Lung (tissue), 11 donors: ENCODE measurements at regions not wholly inside any gene's neighbourhood (a gene's known extent, or its start where the extent isn't known, plus 50 kb on each side); places are given as distances from the start of the nearest gene placed in this dataset.

Experiments
- ATAC-seq: fragments of 200-7000 bp; cut with Tn5 transposase; one replicate; pipeline ENCODE4 v1.9.1; 2020; ENCODE audit warnings: moderate number of reproducible peaks; ENCODE audit not compliant: insufficient read depth, low FRiP score
- DNase-seq, 3 donors: peaks; one replicate each; pipeline ENCODE4 v3.0.0-alpha.2; 2013 to 2017
- H3K27ac ChIP-seq, 2 donors: one replicate each; pipeline ENCODE4 v1.5.1; 2013; ENCODE audit warnings: mild to moderate bottlenecking in 2 of 2, moderate library complexity in 2 of 2, control low read depth in 1 of 2, inconsistent platforms in 1 of 2, low read depth in 1 of 2, low read length in 1 of 2
- H3K27me3 ChIP-seq, 3 donors: one replicate each; pipeline ENCODE4 v1.5.1; 2013; ENCODE audit warnings: low read length in 2 of 3; ENCODE audit not compliant: control insufficient read depth in 3 of 3, insufficient read depth in 3 of 3
- H3K36me3 ChIP-seq, 4 donors: one replicate each; pipeline ENCODE4 v1.5.1; 2013; ENCODE audit warnings: low read length in 4 of 4, mild to moderate bottlenecking in 1 of 4, moderate library complexity in 1 of 4; ENCODE audit not compliant: control insufficient read depth in 4 of 4, insufficient read depth in 4 of 4
- H3K4me1 ChIP-seq, 5 donors: one replicate each; pipeline ENCODE4 v1.5.1; 2013; ENCODE audit warnings: low read length in 5 of 5, mild to moderate bottlenecking in 2 of 5, moderate library complexity in 1 of 5; ENCODE audit not compliant: control insufficient read depth in 5 of 5, insufficient read depth in 5 of 5
- H3K4me3 ChIP-seq: one replicate; pipeline ENCODE4 v1.5.1; 2013; ENCODE audit warnings: mild to moderate bottlenecking, control low read depth, moderate library complexity
- H3K9ac ChIP-seq, 2 donors: one replicate each; pipeline ENCODE4 v1.5.1; 2013; ENCODE audit warnings: low read length in 2 of 2, control low read depth in 1 of 2; ENCODE audit not compliant: insufficient read depth in 1 of 2
- H3K9me3 ChIP-seq, 4 donors: one replicate each; pipeline ENCODE4 v1.5.1; 2013; ENCODE audit warnings: low read length in 3 of 4, mild to moderate bottlenecking in 1 of 4, moderate library complexity in 1 of 4; ENCODE audit not compliant: control insufficient read depth in 4 of 4, insufficient read depth in 3 of 4
- CTCF ChIP-seq: IDR thresholded peaks from 2 replicates; pipeline ENCODE4 v1.5.1; 2012; ENCODE audit warnings: mild to moderate bottlenecking; ENCODE audit errors: control extremely low read depth, extremely low read depth
- WGBS, 2 donors: extraction: QIAGEN DNeasy Blood & Tissue Kit; methylation state at CpG; one replicate each; pipeline ENCODE4 v1.1.7; 2013; 5-methylcytosine and 5-hydroxymethylcytosine counted together
- donor health status: control.
- donor health status: control.
- donor health status: Bipolar disorder and iron deficiency.
- donor health status: healthy.
- donor health status: DM: yes; HTN: yes; CAD: no.

- Histone ChIP-seq H3K4me1 (no peaks in the 10 kb centered on the region), H3K36me3 (peaks cover 0 to 7% (median 2%) of the 10 kb centered on the region in 4 donors), H3K4me3 (no peak overlapping the region), H3K27ac (no peak overlapping the region), H3K9me3 (no peaks in the 10 kb centered on the region), H3K9ac (no peak overlapping the region), H3K27me3 (no peaks in the 10 kb centered on the region)
- no peak for DNase-seq
- WGBS, 2 donors: 63 to 80% methylated on average over 5 of the region's 5 CpGs
- no peak for TF ChIP-seq CTCF
- no peak for ATAC-seq
These were observed 164.9 kb upstream of the BLID start for GRCh38 chr11:122280870-122281269.

GRCh38 chr11:122279194-122279593 is 163.2 kb upstream of the BLID start:
- no peak for TF ChIP-seq CTCF
- H3K4me3 ChIP-seq: no peak overlapping the region
- DNase-seq: peak in 1 of 3 donors; percentile 14
- H3K4me1 ChIP-seq: no peaks in the 10 kb centered on the region
- no peak overlapping the region for H3K9ac ChIP-seq
- no peaks in the 10 kb centered on the region for H3K9me3 ChIP-seq
- no peaks in the 10 kb centered on the region for H3K27me3 ChIP-seq
- no peak for ATAC-seq
- no peak overlapping the region for H3K27ac ChIP-seq
- H3K36me3 ChIP-seq: no peaks in the 10 kb centered on the region

GRCh38 chr11:122277493-122277892 is 161.5 kb upstream of the BLID start:
- TF ChIP-seq CTCF: no peak
- no peak for DNase-seq
- WGBS, 2 donors: 82 to 83% methylated on average over 4 of the region's 4 CpGs
- H3K27me3 ChIP-seq: no peaks in the 10 kb centered on the region
- H3K27ac ChIP-seq: no peak overlapping the region
- no peaks in the 10 kb centered on the region for H3K9me3 ChIP-seq
- H3K36me3 ChIP-seq: no peaks in the 10 kb centered on the region
- ATAC-seq: no peak
- no peak overlapping the region for H3K4me3 ChIP-seq
- no peak overlapping the region for H3K9ac ChIP-seq
- no peaks in the 10 kb centered on the region for H3K4me1 ChIP-seq

GRCh38 chr11:122276221-122276620 is 160.2 kb upstream of the BLID start:
- no peak for TF ChIP-seq CTCF

More at GRCh38 chr11:122276221-122276620, 160.2 kb upstream of the BLID start:
- Histone ChIP-seq H3K27me3 (no peaks in the 10 kb centered on the region), H3K9me3 (no peaks in the 10 kb centered on the region), H3K27ac (no peak overlapping the region), H3K4me3 (no peak overlapping the region), H3K9ac (no peak overlapping the region), H3K4me1 (peaks cover 0 to under 1% (median 0%) of the 10 kb centered on the region in 5 donors), H3K36me3 (no peaks in the 10 kb centered on the region)
- ATAC-seq: no peak
- no peak for DNase-seq
- 90 to 92% methylated on average over 1 of the region's 1 CpG for WGBS, 2 donors
